Heart left ventricle (tissue), 13 donors: ENCODE measurements at regions not wholly inside any gene's neighbourhood (a gene's known extent, or its start where the extent isn't known, plus 50 kb on each side); places are given as distances from the start of the nearest gene placed in this dataset.

Experiments used
- POLR2A ChIP-seq, 2 donors: fragments of 450-650 bp; IDR thresholded peaks; one replicate each; pipeline ENCODE4 v1.6.1; 2017; ENCODE audit warnings: antibody characterized with exemption in 2 of 2, mild to moderate bottlenecking in 2 of 2, moderate library complexity in 2 of 2
- TF ChIP-seq, protein P1 (sequence below), 12 donors: fragments of 200-600 bp; sonication (generic) in 4 of 12; IDR thresholded peaks; one replicate each; pipeline versions ENCODE4 v1.5.0 to v1.8.0; 2018 to 2022; ENCODE audit warnings: antibody characterized with exemption in 12 of 12, mild to moderate bottlenecking in 5 of 12
- donor health status: ischemic (EF 13 %, LVEDD 7.1; RV severe dilation, severe dysfunction).
- donor health status: DM: no; HTN: yes; CAD: no.
- donor health status: DM: no; HTN: no; CAD: no.
- donor health status: ischemic (EF 25% LVEDD 6.9; RV normal size, moderate dysfunction).
- donor health status: ischemic (EF 25% LVEDD 5.7; RV mildly dilated, moderate dysfunction).
- donor health status: ischemic (EF 35%, LVEDD 5.7; RV mildly dilated, moderate dysfunction).
- donor health status: nonischemic (EF 11% LVEDD 7.7; RV severe dilation, severe dysfunction).
- donor health status: DM: yes; HTN: yes; CAD: no.
- donor health status: PGD.
- donor health status: ischemic (EF 29% LVEDD 5.4; RV normal size, mild dysfunction).
- donor health status: nonischemic (EF 23%, LVEDD 6.1; RV moderate dilation, normal function).

GRCh38 chr2:180846756-180847472 is 133.5 kb upstream of the UBE2E3 start:
- TF ChIP-seq, protein P1, sequence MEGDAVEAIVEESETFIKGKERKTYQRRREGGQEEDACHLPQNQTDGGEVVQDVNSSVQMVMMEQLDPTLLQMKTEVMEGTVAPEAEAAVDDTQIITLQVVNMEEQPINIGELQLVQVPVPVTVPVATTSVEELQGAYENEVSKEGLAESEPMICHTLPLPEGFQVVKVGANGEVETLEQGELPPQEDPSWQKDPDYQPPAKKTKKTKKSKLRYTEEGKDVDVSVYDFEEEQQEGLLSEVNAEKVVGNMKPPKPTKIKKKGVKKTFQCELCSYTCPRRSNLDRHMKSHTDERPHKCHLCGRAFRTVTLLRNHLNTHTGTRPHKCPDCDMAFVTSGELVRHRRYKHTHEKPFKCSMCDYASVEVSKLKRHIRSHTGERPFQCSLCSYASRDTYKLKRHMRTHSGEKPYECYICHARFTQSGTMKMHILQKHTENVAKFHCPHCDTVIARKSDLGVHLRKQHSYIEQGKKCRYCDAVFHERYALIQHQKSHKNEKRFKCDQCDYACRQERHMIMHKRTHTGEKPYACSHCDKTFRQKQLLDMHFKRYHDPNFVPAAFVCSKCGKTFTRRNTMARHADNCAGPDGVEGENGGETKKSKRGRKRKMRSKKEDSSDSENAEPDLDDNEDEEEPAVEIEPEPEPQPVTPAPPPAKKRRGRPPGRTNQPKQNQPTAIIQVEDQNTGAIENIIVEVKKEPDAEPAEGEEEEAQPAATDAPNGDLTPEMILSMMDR (IDR thresholded peaks at IDR 0.05), result peak in 2 of 12 donors; percentile 27 to 28
- no peak for TF ChIP-seq POLR2A (IDR thresholded peaks at IDR 0.05)
